Endodermal cell (in vitro differentiated cells): ENCODE measurements at regions not wholly inside any gene's neighbourhood (a gene's known extent, or its start where the extent isn't known, plus 50 kb on each side); places are given as distances from the start of the nearest gene placed in this dataset.

Experiments
- DNase-seq: peaks from one replicate; pipeline ENCODE4 v3.0.0-alpha.2; 2017
- H3K27ac ChIP-seq: 2 replicates; pipeline ENCODE4 v1.5.1; 2013; ENCODE audit warnings: mild to moderate bottlenecking, low read depth, low read length, moderate library complexity
- H3K27me3 ChIP-seq: 2 replicates; pipeline ENCODE4 v1.6.1; 2013; ENCODE audit warnings: mild to moderate bottlenecking, low read length, moderate library complexity; ENCODE audit not compliant: insufficient read depth, control insufficient read depth, poor library complexity, severe bottlenecking
- H3K36me3 ChIP-seq: 2 replicates; pipeline ENCODE4 v1.7.0; 2013; ENCODE audit warnings: mild to moderate bottlenecking, low read length, moderate library complexity; ENCODE audit not compliant: control insufficient read depth, insufficient read depth
- H3K4me1 ChIP-seq: one replicate; pipeline ENCODE4 v1.7.0; 2013; ENCODE audit warnings: low read length; ENCODE audit not compliant: control insufficient read depth, insufficient read depth
- H3K4me3 ChIP-seq: 2 replicates; pipeline ENCODE4 v1.5.1; 2013; ENCODE audit warnings: mild to moderate bottlenecking, low read length, moderate library complexity
- H3K9ac ChIP-seq: 2 replicates; pipeline ENCODE4 v1.6.1; 2013; ENCODE audit warnings: mild to moderate bottlenecking, low read length, moderate library complexity; ENCODE audit not compliant: poor library complexity, severe bottlenecking; ENCODE audit errors: extremely low read depth
- H3K9me3 ChIP-seq: 2 replicates; pipeline ENCODE4 v1.6.1; 2013; ENCODE audit warnings: mild to moderate bottlenecking, low read length, moderate library complexity; ENCODE audit not compliant: control insufficient read depth
- H3K27ac Mint-ChIP-seq: 2 replicates; pipeline ENCODE4 v1.8.0; 2020; ENCODE audit warnings: mixed read lengths
- H3K27me3 Mint-ChIP-seq: 2 replicates; pipeline ENCODE4 v1.8.0; 2021; ENCODE audit warnings: mild to moderate bottlenecking, mixed read lengths; ENCODE audit not compliant: insufficient read depth
- H3K36me3 Mint-ChIP-seq: 2 replicates; pipeline ENCODE4 v1.8.0; 2020; ENCODE audit warnings: low read depth, mixed read lengths
- H3K4me1 Mint-ChIP-seq: 2 replicates; pipeline ENCODE4 v1.8.0; 2020; ENCODE audit warnings: mixed read lengths
- H3K4me3 Mint-ChIP-seq: 2 replicates; pipeline ENCODE4 v1.8.0; 2020; ENCODE audit warnings: mild to moderate bottlenecking, moderate library complexity, mixed read lengths
- H3K9me3 Mint-ChIP-seq: 2 replicates; pipeline ENCODE4 v1.8.0; 2020; ENCODE audit warnings: mild to moderate bottlenecking, mixed read lengths
- CTCF ChIP-seq: fragments of 200-600 bp; sonication (generic); conservative IDR thresholded peaks from 2 replicates; pipeline ENCODE4 v1.5.0; 2021; ENCODE audit warnings: antibody characterized with exemption, mild to moderate bottlenecking
- WGBS, 2 experiments: methylation state at CpG; one replicate each; pipeline versions ENCODE4 v1.1.5 to v1.1.7; 2013; ENCODE audit warnings: missing lambda C conversion rate in 2 of 2, mixed read lengths in 1 of 2; ENCODE audit not compliant: insufficient coverage in 1 of 2, insufficient read length in 1 of 2; 5-methylcytosine and 5-hydroxymethylcytosine counted together

- H3K27ac Mint-ChIP-seq, result no peak overlapping the region
- no peaks in the 10 kb centered on the region for H3K27me3 ChIP-seq
- H3K4me3 ChIP-seq, result no peak overlapping the region
- H3K9me3 ChIP-seq, result no peaks in the 10 kb centered on the region
- H3K27me3 Mint-ChIP-seq, result peaks cover 3% of the 10 kb centered on the region
- H3K9ac ChIP-seq, result no peak overlapping the region
- no peak overlapping the region for H3K4me3 Mint-ChIP-seq
- no peak overlapping the region for H3K27ac ChIP-seq
- no peaks in the 10 kb centered on the region for H3K36me3 Mint-ChIP-seq
- peaks cover 81% of the 10 kb centered on the region for H3K4me1 Mint-ChIP-seq
- H3K9me3 Mint-ChIP-seq, result no peaks in the 10 kb centered on the region
- 96 to 100% methylated on average over 1 of the region's 1 CpG for WGBS, 2 experiments
- peaks cover 46% of the 10 kb centered on the region for H3K4me1 ChIP-seq
- no peaks in the 10 kb centered on the region for H3K36me3 ChIP-seq
- TF ChIP-seq CTCF, result no peak
- DNase-seq, result no peak
Observed at GRCh38 chr20:23207826-23208540, 121.9 kb upstream of the CD93 start.

GRCh38 chr20:23206995-23207394, 120.9 kb upstream of the CD93 start:
- no peaks in the 10 kb centered on the region for H3K9me3 Mint-ChIP-seq
- H3K27ac Mint-ChIP-seq, result no peak overlapping the region
- Histone ChIP-seq H3K27ac (no peak overlapping the region), H3K9ac (no peak overlapping the region), H3K4me1 (peaks cover 46% of the 10 kb centered on the region), H3K27me3 (no peaks in the 10 kb centered on the region), H3K36me3 (no peaks in the 10 kb centered on the region), H3K4me3 (no peak overlapping the region), H3K9me3 (no peaks in the 10 kb centered on the region)
- peaks cover 75% of the 10 kb centered on the region for H3K4me1 Mint-ChIP-seq
- H3K27me3 Mint-ChIP-seq, result peaks cover 5% of the 10 kb centered on the region
- TF ChIP-seq CTCF, result no peak
- H3K4me3 Mint-ChIP-seq, result no peak overlapping the region
- WGBS, 2 experiments, result 84 to 90% methylated on average over 3 to 7 of the region's 7 CpGs
- no peak for DNase-seq
- no peaks in the 10 kb centered on the region for H3K36me3 Mint-ChIP-seq

- Mint-ChIP-seq H3K9me3 (no peaks in the 10 kb centered on the region), H3K4me3 (no peak overlapping the region), H3K27ac (no peak overlapping the region), H3K4me1 (peaks cover 73% of the 10 kb centered on the region), H3K27me3 (peaks cover 5% of the 10 kb centered on the region), H3K36me3 (no peaks in the 10 kb centered on the region)
- Histone ChIP-seq H3K4me1 (peaks cover 40% of the 10 kb centered on the region), H3K4me3 (no peak overlapping the region), H3K9ac (no peak overlapping the region), H3K9me3 (no peaks in the 10 kb centered on the region), H3K27ac (no peak overlapping the region), H3K27me3 (no peaks in the 10 kb centered on the region), H3K36me3 (no peaks in the 10 kb centered on the region)
- 95 to 100% methylated on average over 2 of the region's 2 CpGs for WGBS, 2 experiments
- no peak for TF ChIP-seq CTCF
- DNase-seq, result no peak
Observed at GRCh38 chr20:23206061-23206460, 119.9 kb upstream of the CD93 start.
